ENCODE measurements at regions not wholly inside any gene's neighbourhood (a gene's known extent, or its start where the extent isn't known, plus 50 kb on each side); places are given as distances from the start of the nearest gene placed in this dataset.

- TF ChIP-seq CTCF (IDR thresholded peaks at IDR 0.05; ENCODE audit: control extremely low read depth in 1 of 3, insufficient read depth in 1 of 3, low read depth in 1 of 3, low read length in 3 of 3), result no peak
- no peak for TF ChIP-seq ATF3 (IDR thresholded peaks at IDR 0.05; ENCODE audit: insufficient read depth, low read depth, low read length)
- no peak for TF ChIP-seq PHF8 (conservative IDR thresholded peaks at IDR 0.05; ENCODE audit: low read depth, low read length)
- TF ChIP-seq POLR2A (IDR thresholded peaks at IDR 0.05; ENCODE audit: control extremely low read depth in 1 of 2, low read depth in 2 of 2, low read length in 2 of 2), result no peak
- TF ChIP-seq RAD21 (IDR thresholded peaks at IDR 0.05 in 1 of 2, conservative IDR thresholded peaks at IDR 0.05 in 1 of 2; ENCODE audit: low read depth in 2 of 2, low read length in 2 of 2), result no peak
- no peak for TF ChIP-seq EZH2 (IDR thresholded peaks at IDR 0.05; ENCODE audit: low read depth, low read length, severe bottlenecking)
- TF ChIP-seq EP300 (IDR thresholded peaks at IDR 0.05; ENCODE audit: borderline replicate concordance in 1 of 2, low read depth in 2 of 2, low read length in 2 of 2), result no peak
- TF ChIP-seq JUND (IDR thresholded peaks at IDR 0.05; ENCODE audit: low read length), result no peak
- TF ChIP-seq KDM1A (IDR thresholded peaks at IDR 0.05; ENCODE audit: borderline replicate concordance, low read length), result no peak
- TF ChIP-seq, protein P1, sequence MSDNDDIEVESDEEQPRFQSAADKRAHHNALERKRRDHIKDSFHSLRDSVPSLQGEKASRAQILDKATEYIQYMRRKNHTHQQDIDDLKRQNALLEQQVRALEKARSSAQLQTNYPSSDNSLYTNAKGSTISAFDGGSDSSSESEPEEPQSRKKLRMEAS (IDR thresholded peaks at IDR 0.05), result no peak
- TF ChIP-seq POLR2AphosphoS5 (IDR thresholded peaks at IDR 0.05; ENCODE audit: low read depth, low read length), result no peak
- no peak for TF ChIP-seq SRF (IDR thresholded peaks at IDR 0.05; ENCODE audit: low read depth, low read length)
- no peak for TF ChIP-seq GABPA (IDR thresholded peaks at IDR 0.05; ENCODE audit: borderline replicate concordance, insufficient read depth, low read length)
Observed at GRCh38 chr3:94626573-94626972, 563.7 kb downstream of the NSUN3 start.

Data from H1 (cell line).